ENCODE measurements at regions not wholly inside any gene's neighbourhood (a gene's known extent, or its start where the extent isn't known, plus 50 kb on each side); places are given as distances from the start of the nearest gene placed in this dataset.

DNA sequence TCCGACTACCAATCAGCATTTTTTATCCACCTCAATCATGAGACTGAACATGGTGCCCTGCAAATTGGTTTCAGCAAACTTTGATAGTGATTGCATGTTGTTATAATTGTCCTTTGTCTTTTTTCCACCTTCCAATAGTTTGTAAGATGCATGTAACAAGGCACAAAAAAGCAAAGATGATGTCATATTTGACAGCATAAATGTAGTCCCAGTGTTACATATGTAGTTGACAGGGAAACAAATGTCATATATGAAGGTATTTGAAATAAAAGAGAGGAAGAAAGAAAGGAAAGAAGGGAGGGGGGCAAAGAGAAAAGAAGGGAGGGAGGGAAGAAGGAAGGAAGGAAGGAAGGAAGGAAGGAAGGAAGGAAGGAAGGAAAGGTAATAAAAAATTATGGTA, 441.7 kb upstream of the CPEB2 start:
- H3K36me3 Mint-ChIP-seq (ENCODE audit: low read depth, unreplicated experiment): no peaks in the 10 kb centered on the region
- TF ChIP-seq, protein P1, sequence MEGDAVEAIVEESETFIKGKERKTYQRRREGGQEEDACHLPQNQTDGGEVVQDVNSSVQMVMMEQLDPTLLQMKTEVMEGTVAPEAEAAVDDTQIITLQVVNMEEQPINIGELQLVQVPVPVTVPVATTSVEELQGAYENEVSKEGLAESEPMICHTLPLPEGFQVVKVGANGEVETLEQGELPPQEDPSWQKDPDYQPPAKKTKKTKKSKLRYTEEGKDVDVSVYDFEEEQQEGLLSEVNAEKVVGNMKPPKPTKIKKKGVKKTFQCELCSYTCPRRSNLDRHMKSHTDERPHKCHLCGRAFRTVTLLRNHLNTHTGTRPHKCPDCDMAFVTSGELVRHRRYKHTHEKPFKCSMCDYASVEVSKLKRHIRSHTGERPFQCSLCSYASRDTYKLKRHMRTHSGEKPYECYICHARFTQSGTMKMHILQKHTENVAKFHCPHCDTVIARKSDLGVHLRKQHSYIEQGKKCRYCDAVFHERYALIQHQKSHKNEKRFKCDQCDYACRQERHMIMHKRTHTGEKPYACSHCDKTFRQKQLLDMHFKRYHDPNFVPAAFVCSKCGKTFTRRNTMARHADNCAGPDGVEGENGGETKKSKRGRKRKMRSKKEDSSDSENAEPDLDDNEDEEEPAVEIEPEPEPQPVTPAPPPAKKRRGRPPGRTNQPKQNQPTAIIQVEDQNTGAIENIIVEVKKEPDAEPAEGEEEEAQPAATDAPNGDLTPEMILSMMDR (IDR thresholded peaks at IDR 0.05; ENCODE audit: unreplicated experiment): no peak
- H3K27me3 Mint-ChIP-seq (ENCODE audit: unreplicated experiment): no peaks in the 10 kb centered on the region
- no peak overlapping the region for H3K4me3 Mint-ChIP-seq (ENCODE audit: unreplicated experiment)
- no peaks in the 10 kb centered on the region for H3K4me1 Mint-ChIP-seq (ENCODE audit: unreplicated experiment)
- no peak overlapping the region for H3K27ac Mint-ChIP-seq (ENCODE audit: unreplicated experiment)
- DNase-seq (ENCODE audit: low spot score): no peak
- peaks cover 2% of the 10 kb centered on the region for H3K9me3 Mint-ChIP-seq (ENCODE audit: unreplicated experiment)

DNA sequence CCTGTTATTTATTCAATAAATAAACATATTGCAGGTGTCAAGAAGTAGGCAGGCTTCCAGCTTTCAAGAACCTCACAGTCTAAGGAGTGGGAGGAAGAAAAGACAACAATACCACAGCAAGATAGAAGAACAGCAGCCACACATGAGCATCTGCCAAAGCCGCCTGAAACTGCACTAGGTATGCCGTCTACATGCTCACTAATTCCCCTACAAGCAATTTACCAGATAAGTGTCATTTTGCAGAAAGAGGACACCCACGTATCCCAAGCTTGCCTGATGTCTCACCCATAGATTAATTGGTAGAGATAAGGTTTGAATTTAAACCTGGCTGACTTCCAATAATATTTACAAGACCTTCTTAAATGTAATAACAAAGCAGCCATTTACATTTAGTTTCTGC, 439.4 kb upstream of the CPEB2 start:
- Mint-ChIP-seq H3K27me3 (ENCODE audit: unreplicated experiment) (no peaks in the 10 kb centered on the region), H3K4me3 (ENCODE audit: unreplicated experiment) (no peak overlapping the region), H3K27ac (ENCODE audit: unreplicated experiment) (no peak overlapping the region), H3K9me3 (ENCODE audit: unreplicated experiment) (peaks cover 5% of the 10 kb centered on the region), H3K36me3 (ENCODE audit: low read depth, unreplicated experiment) (no peaks in the 10 kb centered on the region), H3K4me1 (ENCODE audit: unreplicated experiment) (no peaks in the 10 kb centered on the region)
- TF ChIP-seq, protein P1 (IDR thresholded peaks at IDR 0.05; ENCODE audit: unreplicated experiment): no peak
- DNase-seq (ENCODE audit: low spot score): no peak

DNA sequence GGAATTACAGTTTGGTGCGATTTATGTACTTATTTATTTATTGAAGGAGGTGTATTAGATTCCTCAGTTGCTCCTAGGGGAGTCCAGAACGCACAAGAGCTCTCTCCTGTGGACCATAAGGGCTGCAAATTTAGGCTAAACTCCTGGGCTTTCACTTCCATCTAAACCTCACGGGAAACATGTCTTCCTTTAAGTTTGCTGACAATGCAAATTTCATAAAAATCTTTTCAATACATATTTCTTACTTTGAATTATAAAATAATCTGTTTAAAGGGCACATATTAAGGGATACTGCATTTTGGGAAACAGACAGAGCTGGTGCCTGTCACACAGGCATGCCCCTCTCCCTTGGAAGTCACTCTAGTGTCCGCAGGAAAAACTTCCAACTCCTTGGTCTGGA, 438.0 kb upstream of the CPEB2 start:
- no peak overlapping the region for H3K4me3 Mint-ChIP-seq (ENCODE audit: unreplicated experiment)
- peaks cover 5% of the 10 kb centered on the region for H3K9me3 Mint-ChIP-seq (ENCODE audit: unreplicated experiment)
- DNase-seq (ENCODE audit: low spot score): no peak
- no peaks in the 10 kb centered on the region for H3K27me3 Mint-ChIP-seq (ENCODE audit: unreplicated experiment)
- no peak overlapping the region for H3K27ac Mint-ChIP-seq (ENCODE audit: unreplicated experiment)
- TF ChIP-seq, protein P1 (IDR thresholded peaks at IDR 0.05; ENCODE audit: unreplicated experiment): no peak
- H3K36me3 Mint-ChIP-seq (ENCODE audit: low read depth, unreplicated experiment): no peaks in the 10 kb centered on the region
- H3K4me1 Mint-ChIP-seq (ENCODE audit: unreplicated experiment): no peaks in the 10 kb centered on the region

DNA sequence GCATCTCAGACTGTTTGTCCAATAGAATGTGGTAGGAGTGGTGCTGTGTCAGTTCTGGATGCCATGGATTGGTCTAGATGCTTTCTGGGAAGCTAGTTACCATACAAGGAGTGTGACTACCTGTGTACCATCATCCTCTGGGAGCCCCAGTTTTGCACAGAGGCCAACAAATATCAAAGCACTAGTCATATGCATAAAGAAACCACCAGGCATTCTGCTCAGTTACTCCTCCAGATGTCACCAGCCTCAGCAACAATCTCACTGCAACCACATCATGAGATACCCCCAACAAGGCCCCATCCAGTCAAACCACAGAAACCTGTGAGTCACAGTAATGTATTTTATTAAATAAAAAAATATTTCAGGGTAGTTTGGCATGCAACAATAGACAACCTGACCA, 435.8 kb upstream of the CPEB2 start:
- TF ChIP-seq, protein P1 (IDR thresholded peaks at IDR 0.05; ENCODE audit: unreplicated experiment): no peak
- Mint-ChIP-seq H3K27me3 (ENCODE audit: unreplicated experiment) (no peaks in the 10 kb centered on the region), H3K36me3 (ENCODE audit: low read depth, unreplicated experiment) (no peaks in the 10 kb centered on the region), H3K4me1 (ENCODE audit: unreplicated experiment) (no peaks in the 10 kb centered on the region), H3K9me3 (ENCODE audit: unreplicated experiment) (peaks cover 5% of the 10 kb centered on the region), H3K4me3 (ENCODE audit: unreplicated experiment) (no peak overlapping the region), H3K27ac (ENCODE audit: unreplicated experiment) (no peak overlapping the region)
- DNase-seq (ENCODE audit: low spot score): no peak

DNA sequence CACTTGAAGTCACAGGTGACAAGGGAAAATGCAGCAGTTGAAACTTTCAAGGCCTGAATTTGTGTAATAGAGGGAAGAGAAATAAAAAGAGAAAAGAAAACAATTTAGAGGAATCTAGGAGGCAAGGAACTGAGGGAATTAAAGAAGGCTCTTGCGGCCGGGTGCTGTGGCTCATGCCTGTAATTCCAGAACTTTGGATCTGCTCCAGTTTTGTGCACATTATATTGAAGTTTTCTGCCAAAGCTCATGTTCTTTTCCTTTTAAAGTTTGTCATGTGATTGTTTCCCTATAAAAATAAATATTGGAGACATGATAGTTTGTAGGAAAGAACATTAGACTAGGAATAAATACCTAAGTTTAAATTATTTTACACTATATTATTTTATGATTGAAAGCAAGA, 433.9 kb upstream of the CPEB2 start:
- Mint-ChIP-seq H3K36me3 (ENCODE audit: low read depth, unreplicated experiment) (no peaks in the 10 kb centered on the region), H3K9me3 (ENCODE audit: unreplicated experiment) (peaks cover 5% of the 10 kb centered on the region), H3K27ac (ENCODE audit: unreplicated experiment) (no peak overlapping the region), H3K27me3 (ENCODE audit: unreplicated experiment) (no peaks in the 10 kb centered on the region), H3K4me1 (ENCODE audit: unreplicated experiment) (no peaks in the 10 kb centered on the region), H3K4me3 (ENCODE audit: unreplicated experiment) (no peak overlapping the region)
- TF ChIP-seq, protein P1 (IDR thresholded peaks at IDR 0.05; ENCODE audit: unreplicated experiment): no peak
- DNase-seq (ENCODE audit: low spot score): no peak
